HL-60 (cell line): ENCODE measurements at regions not wholly inside any gene's neighbourhood (a gene's known extent, or its start where the extent isn't known, plus 50 kb on each side); places are given as distances from the start of the nearest gene placed in this dataset.

Experiments used
- DNase-seq, 2 experiments: peaks; one replicate each; pipeline ENCODE4 v3.0.0-alpha.2; 2010 to 2020; ENCODE audit warnings: low read depth in 1 of 2, low spot score in 1 of 2
- H3K27ac ChIP-seq: fragments of 250-450 bp; sonication (Bioruptor Pico); replicated peaks from 2 replicates; pipeline ENCODE4 v1.5.1; 2020; ENCODE audit warnings: mild to moderate bottlenecking, moderate library complexity
- H3K27me3 ChIP-seq: fragments of 250-450 bp; sonication (Bioruptor Pico); 2 replicates; pipeline ENCODE4 v1.5.1; 2021; ENCODE audit warnings: mild to moderate bottlenecking, moderate library complexity; ENCODE audit not compliant: insufficient read depth, poor library complexity, severe bottlenecking
- H3K4me3 ChIP-seq: replicated peaks from 2 replicates; pipeline ENCODE4 v1.5.1; 2011; ENCODE audit warnings: mild to moderate bottlenecking, control low read depth, low read length; ENCODE audit not compliant: insufficient read depth
- GABPA ChIP-seq: IDR thresholded peaks from 2 replicates; pipeline ENCODE4 v1.6.1; 2012; ENCODE audit warnings: low read depth
- POLR2AphosphoS5 ChIP-seq: IDR thresholded peaks from 2 replicates; pipeline ENCODE4 v1.6.1; 2012; ENCODE audit warnings: low read depth
- SPI1 ChIP-seq: IDR thresholded peaks from 2 replicates; pipeline ENCODE4 v1.6.1; 2012; ENCODE audit warnings: low read depth, mild to moderate bottlenecking, borderline replicate concordance
- TF ChIP-seq, protein P1 (sequence below): IDR thresholded peaks from one replicate; pipeline ENCODE4 v1.5.1; 2011; ENCODE audit warnings: low read length, control low read depth, inconsistent platforms; ENCODE audit not compliant: insufficient read depth
- TF ChIP-seq, protein P2 (sequence below): IDR thresholded peaks from 2 replicates; pipeline ENCODE4 v1.6.1; 2012; ENCODE audit warnings: low read depth; ENCODE audit not compliant: insufficient replicate concordance

DNA sequence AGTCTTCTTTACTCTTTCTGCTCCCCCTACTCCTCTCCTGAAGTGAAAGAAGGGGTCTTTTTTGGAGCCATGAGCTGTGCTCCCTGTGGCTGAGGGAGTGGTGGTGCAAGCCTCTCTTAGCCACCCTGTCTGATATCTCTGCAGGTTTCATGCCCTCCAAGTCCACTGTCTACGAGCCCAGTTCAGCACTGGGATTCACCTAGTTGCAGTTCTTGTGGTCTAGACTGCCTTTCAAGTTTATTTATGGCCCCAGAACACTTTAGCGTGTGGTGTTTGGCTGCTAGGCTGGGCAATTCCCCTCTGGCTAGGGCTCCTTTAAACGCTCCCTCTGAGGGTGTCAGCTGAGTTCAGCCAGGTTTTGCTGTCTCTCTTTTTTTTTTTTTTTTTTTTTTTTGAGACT is 908.6 kb downstream of the TRHDE start:
- no peak overlapping the region for H3K4me3 ChIP-seq
- H3K27ac ChIP-seq = no peak overlapping the region
- TF ChIP-seq, protein P1, sequence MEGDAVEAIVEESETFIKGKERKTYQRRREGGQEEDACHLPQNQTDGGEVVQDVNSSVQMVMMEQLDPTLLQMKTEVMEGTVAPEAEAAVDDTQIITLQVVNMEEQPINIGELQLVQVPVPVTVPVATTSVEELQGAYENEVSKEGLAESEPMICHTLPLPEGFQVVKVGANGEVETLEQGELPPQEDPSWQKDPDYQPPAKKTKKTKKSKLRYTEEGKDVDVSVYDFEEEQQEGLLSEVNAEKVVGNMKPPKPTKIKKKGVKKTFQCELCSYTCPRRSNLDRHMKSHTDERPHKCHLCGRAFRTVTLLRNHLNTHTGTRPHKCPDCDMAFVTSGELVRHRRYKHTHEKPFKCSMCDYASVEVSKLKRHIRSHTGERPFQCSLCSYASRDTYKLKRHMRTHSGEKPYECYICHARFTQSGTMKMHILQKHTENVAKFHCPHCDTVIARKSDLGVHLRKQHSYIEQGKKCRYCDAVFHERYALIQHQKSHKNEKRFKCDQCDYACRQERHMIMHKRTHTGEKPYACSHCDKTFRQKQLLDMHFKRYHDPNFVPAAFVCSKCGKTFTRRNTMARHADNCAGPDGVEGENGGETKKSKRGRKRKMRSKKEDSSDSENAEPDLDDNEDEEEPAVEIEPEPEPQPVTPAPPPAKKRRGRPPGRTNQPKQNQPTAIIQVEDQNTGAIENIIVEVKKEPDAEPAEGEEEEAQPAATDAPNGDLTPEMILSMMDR = no peak
- no peak for TF ChIP-seq POLR2AphosphoS5
- TF ChIP-seq SPI1 = no peak
- TF ChIP-seq GABPA = no peak
- TF ChIP-seq, protein P2, sequence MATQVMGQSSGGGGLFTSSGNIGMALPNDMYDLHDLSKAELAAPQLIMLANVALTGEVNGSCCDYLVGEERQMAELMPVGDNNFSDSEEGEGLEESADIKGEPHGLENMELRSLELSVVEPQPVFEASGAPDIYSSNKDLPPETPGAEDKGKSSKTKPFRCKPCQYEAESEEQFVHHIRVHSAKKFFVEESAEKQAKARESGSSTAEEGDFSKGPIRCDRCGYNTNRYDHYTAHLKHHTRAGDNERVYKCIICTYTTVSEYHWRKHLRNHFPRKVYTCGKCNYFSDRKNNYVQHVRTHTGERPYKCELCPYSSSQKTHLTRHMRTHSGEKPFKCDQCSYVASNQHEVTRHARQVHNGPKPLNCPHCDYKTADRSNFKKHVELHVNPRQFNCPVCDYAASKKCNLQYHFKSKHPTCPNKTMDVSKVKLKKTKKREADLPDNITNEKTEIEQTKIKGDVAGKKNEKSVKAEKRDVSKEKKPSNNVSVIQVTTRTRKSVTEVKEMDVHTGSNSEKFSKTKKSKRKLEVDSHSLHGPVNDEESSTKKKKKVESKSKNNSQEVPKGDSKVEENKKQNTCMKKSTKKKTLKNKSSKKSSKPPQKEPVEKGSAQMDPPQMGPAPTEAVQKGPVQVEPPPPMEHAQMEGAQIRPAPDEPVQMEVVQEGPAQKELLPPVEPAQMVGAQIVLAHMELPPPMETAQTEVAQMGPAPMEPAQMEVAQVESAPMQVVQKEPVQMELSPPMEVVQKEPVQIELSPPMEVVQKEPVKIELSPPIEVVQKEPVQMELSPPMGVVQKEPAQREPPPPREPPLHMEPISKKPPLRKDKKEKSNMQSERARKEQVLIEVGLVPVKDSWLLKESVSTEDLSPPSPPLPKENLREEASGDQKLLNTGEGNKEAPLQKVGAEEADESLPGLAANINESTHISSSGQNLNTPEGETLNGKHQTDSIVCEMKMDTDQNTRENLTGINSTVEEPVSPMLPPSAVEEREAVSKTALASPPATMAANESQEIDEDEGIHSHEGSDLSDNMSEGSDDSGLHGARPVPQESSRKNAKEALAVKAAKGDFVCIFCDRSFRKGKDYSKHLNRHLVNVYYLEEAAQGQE = no peak
- no peaks in the 10 kb centered on the region for H3K27me3 ChIP-seq
- DNase-seq = no peak

DNA sequence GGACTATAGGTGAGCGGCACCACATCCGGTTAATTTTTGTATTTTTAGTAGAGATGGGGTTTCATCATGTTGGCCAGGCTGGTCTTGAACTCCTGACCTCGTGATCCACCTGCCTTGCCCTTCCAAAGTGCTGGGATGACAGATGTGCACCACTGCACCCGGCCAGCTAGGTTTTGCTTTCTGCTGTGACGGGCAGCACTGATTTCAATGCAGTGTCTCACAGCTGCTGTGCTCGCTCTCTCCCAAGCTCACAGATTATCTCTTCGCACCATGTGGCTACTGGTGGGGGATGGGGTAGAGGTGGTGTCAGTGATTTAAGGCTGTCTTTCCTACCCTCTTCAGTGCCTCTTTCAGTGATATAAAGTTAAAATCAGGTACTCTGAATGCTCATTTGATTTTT is 909.1 kb downstream of the TRHDE start:
- no peak overlapping the region for H3K4me3 ChIP-seq
- TF ChIP-seq GABPA (no peak), POLR2AphosphoS5 (no peak), SPI1 (no peak)
- TF ChIP-seq, protein P2 = no peak
- TF ChIP-seq, protein P1 = no peak
- H3K27me3 ChIP-seq = no peaks in the 10 kb centered on the region
- no peak for DNase-seq
- H3K27ac ChIP-seq = no peak overlapping the region

DNA sequence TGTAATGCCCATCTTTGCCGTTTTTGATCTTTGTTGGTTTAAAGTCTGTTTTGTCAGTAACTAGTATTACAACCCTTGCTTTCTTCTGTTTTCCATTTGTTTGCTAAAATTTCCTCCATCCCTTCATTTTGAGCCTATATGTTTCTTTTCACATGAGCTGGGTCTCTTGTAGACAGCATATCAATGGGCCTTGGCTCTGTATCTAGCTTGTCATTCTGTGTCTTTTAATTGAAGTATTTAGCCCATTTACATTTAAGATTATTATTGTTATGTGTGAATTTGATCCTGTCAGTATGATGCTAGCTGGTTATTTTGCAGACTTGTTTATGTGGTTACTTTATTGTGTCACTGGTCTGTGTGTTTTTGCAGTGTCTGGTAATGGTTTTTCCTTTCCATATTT is 913.2 kb downstream of the TRHDE start:
- no peak for DNase-seq
- TF ChIP-seq, protein P1 = no peak
- TF ChIP-seq, protein P2 = no peak
- Histone ChIP-seq H3K27ac (no peak overlapping the region), H3K27me3 (no peaks in the 10 kb centered on the region), H3K4me3 (no peak overlapping the region)
